Nephron progenitor cell (in vitro differentiated cells): ENCODE measurements at regions not wholly inside any gene's neighbourhood (a gene's known extent, or its start where the extent isn't known, plus 50 kb on each side); places are given as distances from the start of the nearest gene placed in this dataset.

ENCODE experiments used
- DNase-seq: peaks from one replicate; pipeline ENCODE4 v3.0.0; 2021
- H3K27ac Mint-ChIP-seq: 2 replicates; pipeline ENCODE4 v1.8.0; 2021; ENCODE audit warnings: mild to moderate bottlenecking, moderate library complexity, mixed read lengths
- H3K27me3 Mint-ChIP-seq: 2 replicates; pipeline ENCODE4 v1.8.0; 2021; ENCODE audit warnings: mild to moderate bottlenecking, low read depth, mixed read lengths; ENCODE audit not compliant: poor library complexity
- H3K36me3 Mint-ChIP-seq: 2 replicates; pipeline ENCODE4 v1.8.0; 2021; ENCODE audit warnings: low read depth, mixed read lengths
- H3K4me1 Mint-ChIP-seq: 2 replicates; pipeline ENCODE4 v1.8.0; 2021; ENCODE audit warnings: mixed read lengths
- H3K4me3 Mint-ChIP-seq: 2 replicates; pipeline ENCODE4 v1.8.0; 2021; ENCODE audit warnings: mild to moderate bottlenecking, moderate library complexity, mixed read lengths
- H3K9me3 Mint-ChIP-seq: 2 replicates; pipeline ENCODE4 v1.8.0; 2021; ENCODE audit warnings: mild to moderate bottlenecking, moderate library complexity, mixed read lengths
- CTCF ChIP-seq: fragments of 200-600 bp; sonication (generic); IDR thresholded peaks from 2 replicates; pipeline ENCODE4 v1.5.0; 2021; ENCODE audit warnings: antibody characterized with exemption

DNA sequence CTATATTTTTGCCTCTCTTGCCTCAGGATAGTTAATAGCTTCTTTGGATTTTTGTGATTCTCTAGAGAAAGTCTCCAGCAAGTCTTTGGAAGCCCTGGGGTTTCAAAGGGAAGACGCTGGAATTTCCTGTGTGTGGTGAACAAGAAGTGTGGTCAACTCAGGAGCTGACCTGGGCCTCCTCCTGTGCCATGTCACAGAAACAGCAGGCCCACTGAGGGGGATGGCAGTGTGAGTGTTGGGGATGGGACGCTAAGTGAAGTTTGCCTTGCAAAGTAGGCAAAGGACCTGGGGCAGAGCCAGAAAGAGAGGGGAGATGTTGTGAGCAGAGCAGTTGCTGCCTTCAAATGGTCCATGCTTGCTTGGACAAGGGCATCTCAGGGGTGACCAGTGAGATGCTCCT is 226.3 kb downstream of the DMRT2 start:
- DNase-seq, result no peak
- no peaks in the 10 kb centered on the region for H3K36me3 Mint-ChIP-seq
- no peak for TF ChIP-seq CTCF
- no peaks in the 10 kb centered on the region for H3K4me1 Mint-ChIP-seq
- H3K27ac Mint-ChIP-seq, result no peak overlapping the region
- peaks cover 3% of the 10 kb centered on the region for H3K27me3 Mint-ChIP-seq
- peaks cover 44% of the 10 kb centered on the region for H3K9me3 Mint-ChIP-seq
- no peak overlapping the region for H3K4me3 Mint-ChIP-seq

- Mint-ChIP-seq H3K36me3 (no peaks in the 10 kb centered on the region), H3K27me3 (no peaks in the 10 kb centered on the region), H3K27ac (no peak overlapping the region), H3K4me1 (no peaks in the 10 kb centered on the region), H3K4me3 (no peak overlapping the region), H3K9me3 (peaks cover 63% of the 10 kb centered on the region)
- no peak for TF ChIP-seq CTCF
- DNase-seq, result no peak
Observed at GRCh38 chr9:1284727-1285126, 234.6 kb downstream of the DMRT2 start.

- H3K27ac Mint-ChIP-seq, result no peak overlapping the region
- H3K4me1 Mint-ChIP-seq, result no peaks in the 10 kb centered on the region
- no peak for TF ChIP-seq CTCF
Observed at GRCh38 chr9:1285526-1285925, 235.4 kb downstream of the DMRT2 start.

DNA sequence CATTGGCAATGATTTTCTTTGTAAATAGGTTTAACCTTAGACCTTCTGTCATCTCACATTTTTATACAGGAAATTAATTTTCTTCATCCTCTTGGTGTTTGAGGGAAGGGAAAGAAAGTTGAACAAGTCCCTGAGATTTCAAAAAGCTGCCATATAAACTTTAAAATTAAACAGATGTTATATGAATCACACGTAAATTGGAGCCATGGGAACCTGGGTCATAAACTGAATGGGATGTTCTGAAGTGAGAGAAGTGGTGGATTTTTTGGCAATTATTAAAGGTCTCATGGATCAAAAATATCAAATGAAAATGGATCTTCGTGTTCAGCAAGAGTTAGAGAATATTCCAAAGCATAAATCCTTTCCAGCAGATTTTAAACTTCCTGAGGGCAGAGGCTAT is 242.2 kb downstream of the DMRT2 start:
- Mint-ChIP-seq H3K36me3 (no peaks in the 10 kb centered on the region), H3K27me3 (peaks cover 4% of the 10 kb centered on the region), H3K4me3 (no peak overlapping the region), H3K4me1 (no peaks in the 10 kb centered on the region), H3K9me3 (peaks cover 60% of the 10 kb centered on the region), H3K27ac (no peak overlapping the region)
- TF ChIP-seq CTCF, result no peak
- DNase-seq, result no peak

More at GRCh38 chr9:1285526-1285925, 235.4 kb downstream of the DMRT2 start:
- DNase-seq, result no peak
- Mint-ChIP-seq H3K27me3 (no peaks in the 10 kb centered on the region), H3K9me3 (peaks cover 56% of the 10 kb centered on the region), H3K36me3 (no peaks in the 10 kb centered on the region), H3K4me3 (no peak overlapping the region)

DNA sequence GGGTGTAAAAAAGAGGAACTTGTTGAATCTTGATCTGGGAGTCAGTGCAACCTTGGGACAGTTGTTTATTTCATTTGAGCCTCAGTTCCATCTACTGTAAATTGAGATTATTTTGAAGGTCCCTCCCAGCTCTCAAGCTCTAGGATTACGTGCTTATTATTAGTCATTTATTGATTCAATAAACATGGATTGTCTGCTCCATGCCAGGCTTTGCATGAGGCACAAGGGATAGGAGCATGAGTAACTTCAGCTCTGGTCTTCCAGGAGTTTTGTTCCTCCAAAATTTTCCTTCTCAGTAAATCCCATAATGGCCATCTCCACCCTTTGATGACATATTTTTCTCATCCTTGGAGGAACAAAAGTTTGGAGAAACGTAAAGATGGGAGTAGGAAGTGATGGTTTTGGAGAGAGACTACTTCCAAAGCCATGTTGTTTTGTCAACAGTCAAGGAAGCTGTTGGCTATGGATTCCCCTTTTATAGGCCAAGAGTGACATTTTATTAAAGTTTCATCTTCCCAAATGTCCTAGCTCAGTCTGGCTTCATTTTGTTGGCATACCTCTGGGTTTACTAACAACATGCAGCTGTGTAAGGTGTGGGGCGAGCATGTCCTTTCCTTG is 244.6 kb downstream of the DMRT2 start:
- no peak overlapping the region for H3K4me3 Mint-ChIP-seq
- no peak for TF ChIP-seq CTCF
- peaks cover 11% of the 10 kb centered on the region for H3K27me3 Mint-ChIP-seq
- no peaks in the 10 kb centered on the region for H3K4me1 Mint-ChIP-seq
- DNase-seq, result no peak
- peaks cover 63% of the 10 kb centered on the region for H3K9me3 Mint-ChIP-seq
- no peak overlapping the region for H3K27ac Mint-ChIP-seq
- no peaks in the 10 kb centered on the region for H3K36me3 Mint-ChIP-seq

DNA sequence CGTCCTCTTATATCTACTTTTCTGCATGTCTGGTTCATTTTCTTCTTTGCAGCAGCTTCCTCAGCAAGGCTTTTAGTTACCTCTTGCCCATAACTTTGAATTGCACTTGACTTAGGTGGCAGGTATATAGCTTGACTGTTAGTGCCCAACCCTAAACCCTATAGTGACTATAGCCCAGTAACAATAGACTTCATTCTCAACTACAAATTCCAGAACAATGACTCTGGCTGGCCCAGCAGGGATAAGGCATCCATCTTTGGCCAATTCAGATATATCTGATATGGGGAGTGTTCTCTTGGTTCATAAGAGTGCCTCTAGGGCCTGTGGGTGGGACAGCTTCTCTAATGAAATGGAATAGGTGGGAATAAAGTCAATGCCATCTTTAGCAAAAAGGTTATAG is 246.2 kb downstream of the DMRT2 start:
- H3K4me1 Mint-ChIP-seq, result no peaks in the 10 kb centered on the region
- peaks cover 62% of the 10 kb centered on the region for H3K9me3 Mint-ChIP-seq
- no peak overlapping the region for H3K4me3 Mint-ChIP-seq
- no peak overlapping the region for H3K27ac Mint-ChIP-seq
- H3K27me3 Mint-ChIP-seq, result peaks cover 14% of the 10 kb centered on the region
- TF ChIP-seq CTCF, result no peak
- no peaks in the 10 kb centered on the region for H3K36me3 Mint-ChIP-seq
- no peak for DNase-seq
